HG03460 (cell line): ENCODE measurements at regions not wholly inside any gene's neighbourhood (a gene's known extent, or its start where the extent isn't known, plus 50 kb on each side); places are given as distances from the start of the nearest gene placed in this dataset.

Experiments
- ATAC-seq: cut with Tn5 transposase; IDR thresholded peaks from one replicate; pipeline ENCODE4 v1.9.1; 2021; ENCODE audit not compliant: unreplicated experiment

- ATAC-seq, result no peak
Observed at GRCh38 chr6:156533872-156534524, 243.2 kb upstream of the ARID1B start.

- no peak for ATAC-seq
Observed at GRCh38 chr6:156526081-156526480, 251.1 kb upstream of the ARID1B start.

DNA sequence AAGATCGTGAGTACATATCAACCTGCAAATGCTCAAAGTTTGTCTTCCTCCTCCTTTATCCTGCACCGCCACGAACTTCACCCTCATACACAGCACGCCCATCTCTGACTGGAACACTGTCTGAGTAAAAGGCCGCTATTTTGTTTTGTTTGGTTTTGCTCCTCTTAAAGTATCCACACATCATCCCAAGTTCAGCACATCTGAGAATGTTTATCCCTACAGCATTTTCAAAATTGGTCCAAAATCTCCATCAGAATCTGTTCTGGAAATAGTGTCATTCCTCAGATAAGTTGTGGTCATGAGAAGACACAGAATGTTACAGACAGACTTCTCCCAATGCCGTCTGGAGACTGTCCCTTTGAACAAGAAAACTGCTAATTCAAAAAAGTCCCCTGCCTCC, 251.6 kb upstream of the ARID1B start:
- ATAC-seq, result no peak

- ATAC-seq, result no peak
Observed at GRCh38 chr6:156519940-156520339, 257.2 kb upstream of the ARID1B start.

- ATAC-seq, result no peak
Observed at GRCh38 chr6:156517088-156517487, 260.1 kb upstream of the ARID1B start.

DNA sequence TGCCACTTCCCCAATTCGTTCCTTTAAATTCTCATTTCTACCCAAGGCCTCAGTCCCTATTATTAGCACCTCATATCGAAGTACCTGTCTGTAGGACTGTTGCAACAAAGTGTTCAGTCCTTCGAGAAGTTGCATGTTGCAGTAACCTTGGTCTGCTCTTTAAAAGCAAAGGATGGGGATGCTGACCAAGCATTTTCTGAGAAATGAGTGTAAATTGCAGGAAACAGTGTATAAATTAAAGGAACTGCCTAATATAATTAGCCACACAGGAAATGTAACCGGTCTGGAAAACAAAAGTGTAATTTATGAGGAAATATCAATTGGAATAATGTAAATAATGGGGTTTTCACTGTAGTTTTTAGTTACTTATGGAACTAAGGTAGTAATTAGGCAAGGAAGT, 261.9 kb upstream of the ARID1B start:
- no peak for ATAC-seq

DNA sequence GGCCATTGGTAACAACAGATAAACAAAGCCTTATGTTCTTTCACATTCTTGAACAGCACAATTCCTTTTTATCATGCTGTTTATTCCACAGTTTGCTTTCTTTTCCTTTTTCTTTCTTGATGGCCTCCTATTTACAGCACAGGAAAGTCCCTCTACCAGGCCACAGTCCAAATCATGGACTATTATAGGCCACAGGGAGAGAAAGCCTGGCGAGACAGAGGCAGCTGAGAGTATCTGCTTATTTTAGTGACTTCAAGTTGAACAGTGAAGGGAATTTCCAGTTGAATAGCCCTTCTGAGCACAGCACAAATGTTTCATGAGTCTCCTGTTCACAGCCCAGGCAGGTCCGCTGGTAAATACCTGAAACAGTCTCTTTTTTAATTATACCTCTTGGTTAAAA, 263.7 kb upstream of the ARID1B start:
- ATAC-seq, result no peak

- no peak for ATAC-seq
Observed at GRCh38 chr6:156511570-156511969, 265.6 kb upstream of the ARID1B start.

DNA sequence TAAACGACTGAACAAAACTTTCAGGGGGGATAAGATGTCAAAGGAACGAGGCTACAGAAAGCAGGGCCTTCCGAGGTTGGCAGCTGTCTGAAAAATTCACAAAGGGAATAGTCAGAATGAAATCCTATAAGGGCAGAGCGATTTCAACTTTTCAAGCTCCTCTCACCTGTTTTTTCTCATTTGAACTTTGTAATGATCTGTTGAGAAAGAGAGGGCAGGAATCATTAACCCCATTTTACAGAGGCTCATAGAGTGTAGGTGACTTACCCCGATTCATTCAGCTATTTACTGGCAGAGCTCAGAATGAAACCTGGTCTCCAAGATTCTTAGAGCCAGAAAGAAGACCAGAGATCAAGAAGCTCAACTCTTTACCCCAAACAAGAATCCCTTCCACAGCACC, 266.1 kb upstream of the ARID1B start:
- no peak for ATAC-seq

GRCh38 chr6:156510242-156510641, 266.9 kb upstream of the ARID1B start:
- no peak for ATAC-seq

DNA sequence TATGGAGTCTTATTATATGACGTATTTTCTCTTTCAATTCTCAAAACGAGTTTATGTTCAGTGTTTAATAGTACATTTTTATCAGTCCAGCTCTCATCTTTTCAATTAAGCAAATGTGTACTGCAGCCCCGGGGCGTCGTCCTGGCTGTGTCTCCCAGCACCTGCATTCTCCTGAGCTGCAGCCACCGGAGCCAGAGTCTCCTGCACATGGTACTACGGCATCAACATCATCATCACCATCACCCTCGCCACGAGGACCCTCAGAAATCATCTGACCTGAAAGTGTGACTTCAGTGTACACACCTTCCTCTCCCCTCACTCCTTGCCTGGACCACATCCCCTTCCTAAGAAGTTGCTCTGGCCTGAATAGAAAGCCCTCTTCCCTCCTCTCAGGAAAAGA, 267.7 kb upstream of the ARID1B start:
- no peak for ATAC-seq

DNA sequence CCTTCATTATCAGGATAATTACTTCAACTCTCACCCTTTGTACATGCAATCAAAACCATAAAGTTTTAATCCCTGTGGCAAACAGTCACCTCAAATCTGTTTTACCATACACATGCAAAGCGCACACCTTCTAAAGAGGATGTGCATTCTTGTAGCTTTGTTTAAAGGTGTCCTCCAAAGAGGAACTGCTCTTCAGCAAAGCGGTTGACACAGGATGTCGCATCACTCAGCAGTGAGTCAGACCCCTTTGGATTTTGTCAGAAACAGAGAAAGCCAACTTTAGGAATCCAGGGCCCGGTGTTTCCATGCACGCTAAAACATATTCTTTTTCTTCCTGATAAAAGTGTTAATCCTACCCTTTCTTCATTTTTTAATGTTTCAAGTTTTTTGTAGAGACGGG, 268.3 kb upstream of the ARID1B start:
- no peak for ATAC-seq

- ATAC-seq, result no peak
Observed at GRCh38 chr6:156508126-156508525, 269.1 kb upstream of the ARID1B start.

DNA sequence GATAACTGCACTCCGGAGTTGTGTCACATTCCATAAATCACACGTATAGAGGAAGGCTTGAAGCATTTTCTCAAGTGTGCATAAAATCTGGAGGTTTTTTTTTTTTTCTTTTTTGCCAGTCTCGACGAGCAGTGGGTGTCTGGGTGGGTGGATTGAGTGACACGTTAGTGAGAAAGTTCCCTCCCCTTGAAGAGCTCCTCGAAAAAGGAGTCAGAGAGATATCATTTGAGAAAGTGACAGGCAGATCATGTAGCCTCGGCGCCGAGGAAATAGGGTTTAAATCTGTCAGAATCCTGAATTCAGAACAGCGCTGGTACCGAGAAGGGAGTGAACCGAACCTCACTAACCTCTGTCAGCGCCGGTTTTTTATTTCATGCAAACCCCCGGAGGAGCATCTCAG, 269.5 kb upstream of the ARID1B start:
- no peak for ATAC-seq

- no peak for ATAC-seq
Observed at GRCh38 chr6:156507106-156507505, 270.1 kb upstream of the ARID1B start.

GRCh38 chr6:156502969-156503504, 274.1 kb upstream of the ARID1B start:
- no peak for ATAC-seq

DNA sequence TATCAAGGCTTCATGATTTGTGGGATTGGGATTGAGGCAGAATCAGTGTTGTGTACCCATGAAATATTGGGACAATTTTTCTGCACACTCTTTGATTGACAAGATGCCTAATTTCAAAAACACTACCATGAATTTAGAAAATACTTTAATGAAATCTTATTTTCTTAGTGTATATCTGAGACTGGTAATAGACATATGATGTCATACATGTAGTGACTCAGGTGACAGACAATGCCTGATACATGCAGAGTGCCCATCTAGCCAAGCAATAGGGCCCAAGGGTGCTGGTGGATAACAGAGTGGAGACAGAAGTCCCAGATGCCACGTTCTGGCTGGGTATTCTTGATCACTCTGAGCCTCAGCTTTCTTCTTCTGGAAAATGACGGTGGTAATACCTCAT, 279.6 kb upstream of the ARID1B start:
- no peak for ATAC-seq

GRCh38 chr6:156487877-156488276, 289.3 kb upstream of the ARID1B start:
- no peak for ATAC-seq

GRCh38 chr6:156485150-156485549, 292.0 kb upstream of the ARID1B start:
- ATAC-seq, result no peak

GRCh38 chr6:156474507-156475120, 302.6 kb upstream of the ARID1B start:
- ATAC-seq, result no peak

- ATAC-seq, result no peak
Observed at GRCh38 chr6:156471000-156471399, 306.2 kb upstream of the ARID1B start.

GRCh38 chr6:156464100-156464878, 312.9 kb upstream of the ARID1B start:
- no peak for ATAC-seq
